Retinal pigment epithelial cell (primary cell): ENCODE measurements at regions not wholly inside any gene's neighbourhood (a gene's known extent, or its start where the extent isn't known, plus 50 kb on each side); places are given as distances from the start of the nearest gene placed in this dataset.

ENCODE experiments used
- DNase-seq: peaks from one replicate; pipeline ENCODE4 v3.0.0-alpha.2; 2010; ENCODE audit warnings: low read depth
- H3K4me3 ChIP-seq: 2 replicates; pipeline ENCODE4 v1.5.1; 2011; ENCODE audit warnings: mild to moderate bottlenecking, low read length, control low read depth, moderate library complexity
- CTCF ChIP-seq: conservative IDR thresholded peaks from 2 replicates; pipeline ENCODE4 v1.5.1; 2011; ENCODE audit warnings: low read depth, low read length, control low read depth, inconsistent platforms

- no peak for DNase-seq
- no peak overlapping the region for H3K4me3 ChIP-seq
- no peak for TF ChIP-seq CTCF
Observed at GRCh38 chr9:90961375-90961774, 159.8 kb downstream of the SYK start.

DNA sequence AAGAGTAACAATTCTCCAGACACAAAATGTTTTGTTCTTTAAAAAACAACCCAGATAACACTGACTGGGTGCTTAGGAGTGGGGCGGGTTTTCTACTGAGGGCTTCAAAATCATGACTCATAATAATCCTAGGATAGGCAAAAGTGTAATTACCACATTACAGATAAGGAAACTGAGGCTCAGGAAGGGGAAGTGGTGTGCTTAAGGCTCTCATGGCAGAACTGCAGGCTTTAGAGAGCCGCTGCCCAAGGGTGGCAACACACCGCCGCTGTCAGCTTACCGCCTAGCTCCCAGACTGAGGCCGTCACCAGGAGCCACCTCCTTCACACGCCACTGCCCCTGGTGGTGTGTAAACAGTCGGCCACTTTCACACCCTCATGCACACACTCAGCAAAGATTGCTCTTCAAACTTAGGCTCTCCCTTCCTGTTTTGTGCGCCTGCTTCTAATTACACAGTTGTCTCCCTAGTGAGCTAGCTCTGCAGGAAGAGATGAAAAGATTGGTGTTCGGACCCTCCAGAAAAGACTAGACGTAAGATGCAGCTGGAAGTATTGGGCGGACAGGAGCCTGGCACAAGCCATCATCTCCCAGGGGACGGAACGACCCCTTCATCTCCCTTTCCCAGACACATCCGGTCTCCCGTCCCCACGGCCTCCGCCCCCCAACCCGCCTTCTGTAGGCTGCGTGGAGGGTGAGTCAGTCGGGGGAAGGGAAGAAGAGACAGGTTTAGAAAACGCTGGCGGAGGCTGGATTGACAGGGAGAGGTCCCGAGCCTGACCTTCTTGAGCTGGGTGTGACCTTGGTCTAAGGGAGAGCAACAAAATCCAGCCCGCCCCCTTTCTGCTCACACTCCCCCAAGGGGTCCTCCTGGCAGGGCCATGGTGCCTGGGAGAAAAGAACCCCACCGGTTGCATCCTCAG lies 162.7 kb downstream of the SYK start:
- TF ChIP-seq CTCF: peak; percentile 7
- no peak overlapping the region for H3K4me3 ChIP-seq
- no peak for DNase-seq

GRCh38 chr9:90965226-90966030 lies 163.8 kb downstream of the SYK start:
- DNase-seq: no peak
- TF ChIP-seq CTCF: no peak

DNA sequence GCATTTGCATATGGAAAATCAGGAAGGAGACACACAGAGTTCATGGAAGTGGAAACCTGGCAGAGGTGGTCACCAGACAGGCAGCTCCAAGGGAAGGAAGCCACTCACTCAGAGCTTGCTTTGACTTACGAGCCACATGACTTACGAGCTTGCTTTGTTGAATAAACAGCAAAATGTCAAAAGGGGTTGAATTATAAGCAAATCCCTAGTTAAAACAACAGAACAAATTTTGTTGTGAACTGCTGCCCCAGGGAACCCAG lies 164.3 kb downstream of the SYK start:
- H3K4me3 ChIP-seq: no peak overlapping the region
- TF ChIP-seq CTCF: no peak
- no peak for DNase-seq

More at GRCh38 chr9:90965226-90966030, 163.8 kb downstream of the SYK start:
- H3K4me3 ChIP-seq: no peak overlapping the region

GRCh38 chr9:90966480-90967144 lies 165.0 kb downstream of the SYK start:
- no peak for TF ChIP-seq CTCF
- no peak for DNase-seq
- no peak overlapping the region for H3K4me3 ChIP-seq

GRCh38 chr9:90967145-90967538 lies 165.5 kb downstream of the SYK start:
- no peak overlapping the region for H3K4me3 ChIP-seq
- no peak for TF ChIP-seq CTCF
- no peak for DNase-seq
